ENCODE measurements at regions not wholly inside any gene's neighbourhood (a gene's known extent, or its start where the extent isn't known, plus 50 kb on each side); places are given as distances from the start of the nearest gene placed in this dataset.

GRCh38 chr5:16392718-16393117, 72.9 kb downstream of the ZNF622 start:
- H3K4me3 ChIP-seq (ENCODE audit: low read depth, low read length) = no peak overlapping the region
- no peaks in the 10 kb centered on the region for H3K9me3 ChIP-seq (ENCODE audit: control insufficient read depth, insufficient read depth, low read length)
- no peaks in the 10 kb centered on the region for H3K27me3 ChIP-seq (ENCODE audit: control insufficient read depth, insufficient read depth, low read length)
- H3K36me3 ChIP-seq (ENCODE audit: control insufficient read depth, insufficient read depth, low read length) = no peaks in the 10 kb centered on the region
- peak overlapping the region; percentile 61 for H3K27ac ChIP-seq (ENCODE audit: low read depth, low read length)
- peaks cover 11% of the 10 kb centered on the region; the same call in 1 of the 2 replicates for H3K4me1 ChIP-seq (ENCODE audit: control insufficient read depth, insufficient read depth, low read length)
- H3K9ac ChIP-seq (ENCODE audit: low read depth, low read length) = no peak overlapping the region

GRCh38 chr5:16391858-16392649, 73.5 kb downstream of the ZNF622 start:
- H3K27me3 ChIP-seq (ENCODE audit: control insufficient read depth, insufficient read depth, low read length) = no peaks in the 10 kb centered on the region
- no peak overlapping the region for H3K4me3 ChIP-seq (ENCODE audit: low read depth, low read length)
- H3K9me3 ChIP-seq (ENCODE audit: control insufficient read depth, insufficient read depth, low read length) = no peaks in the 10 kb centered on the region
- H3K27ac ChIP-seq (ENCODE audit: low read depth, low read length) = peak overlapping the region; percentile 41
- H3K36me3 ChIP-seq (ENCODE audit: control insufficient read depth, insufficient read depth, low read length) = no peaks in the 10 kb centered on the region
- peaks cover 11% of the 10 kb centered on the region; the same call in 1 of the 2 replicates for H3K4me1 ChIP-seq (ENCODE audit: control insufficient read depth, insufficient read depth, low read length)
- no peak overlapping the region for H3K9ac ChIP-seq (ENCODE audit: low read depth, low read length)

DNA sequence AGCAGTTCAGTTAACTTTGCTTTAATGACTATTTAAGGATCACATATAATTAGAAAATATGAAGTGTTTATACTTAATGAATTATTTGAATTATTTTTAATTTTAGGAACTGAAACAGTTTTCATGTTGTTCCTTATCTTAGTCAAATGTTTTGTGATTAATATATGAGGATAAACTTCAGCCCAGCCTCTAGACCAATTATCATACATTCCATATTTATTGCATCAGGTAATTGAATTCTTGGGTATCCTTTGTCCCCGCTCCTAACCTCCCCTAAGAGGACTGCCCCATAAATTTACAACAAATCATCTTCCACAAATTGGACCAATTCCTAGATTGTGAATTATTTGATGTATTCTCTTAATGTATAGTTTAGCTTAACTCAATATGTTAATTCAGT, 74.8 kb downstream of the ZNF622 start:
- no peak overlapping the region for H3K9ac ChIP-seq (ENCODE audit: low read depth, low read length)
- H3K4me3 ChIP-seq (ENCODE audit: low read depth, low read length) = no peak overlapping the region
- H3K9me3 ChIP-seq (ENCODE audit: control insufficient read depth, insufficient read depth, low read length) = no peaks in the 10 kb centered on the region
- no peaks in the 10 kb centered on the region for H3K36me3 ChIP-seq (ENCODE audit: control insufficient read depth, insufficient read depth, low read length)
- H3K27me3 ChIP-seq (ENCODE audit: control insufficient read depth, insufficient read depth, low read length) = no peaks in the 10 kb centered on the region
- H3K27ac ChIP-seq (ENCODE audit: low read depth, low read length) = no peak overlapping the region
- peaks cover 11% of the 10 kb centered on the region; the same call in 1 of the 2 replicates for H3K4me1 ChIP-seq (ENCODE audit: control insufficient read depth, insufficient read depth, low read length)

DNA sequence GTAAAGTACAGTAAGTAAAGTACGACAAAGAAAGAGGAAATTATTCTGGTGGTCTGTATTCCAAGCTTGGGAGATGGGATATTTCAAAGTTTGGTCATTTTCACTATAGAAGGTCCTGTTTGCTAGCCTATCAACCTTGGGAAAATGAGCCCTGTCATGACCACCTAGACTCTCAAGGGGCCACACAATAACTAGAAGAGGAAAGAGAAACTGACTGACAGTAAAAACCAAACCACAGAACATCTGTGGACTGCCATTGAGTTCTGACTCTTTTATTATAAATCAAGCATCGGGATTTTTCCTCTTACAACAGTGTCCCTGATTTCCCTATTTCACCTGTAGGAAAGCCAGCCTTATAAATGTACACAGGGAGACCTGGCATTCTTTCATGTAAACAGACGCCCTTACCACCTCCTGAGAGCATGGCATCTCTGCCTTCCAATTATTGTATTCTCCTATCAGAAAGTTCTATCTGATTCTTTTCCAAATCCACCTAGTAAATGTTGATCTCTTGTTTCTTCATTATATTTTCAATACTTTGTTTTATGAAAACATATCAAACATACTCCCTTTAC, 80.0 kb downstream of the ZNF622 start:
- Histone ChIP-seq H3K9ac (ENCODE audit: low read depth, low read length) (no peak overlapping the region), H3K9me3 (ENCODE audit: control insufficient read depth, insufficient read depth, low read length) (no peaks in the 10 kb centered on the region), H3K4me1 (ENCODE audit: control insufficient read depth, insufficient read depth, low read length) (no peaks in the 10 kb centered on the region), H3K36me3 (ENCODE audit: control insufficient read depth, insufficient read depth, low read length) (no peaks in the 10 kb centered on the region), H3K27me3 (ENCODE audit: control insufficient read depth, insufficient read depth, low read length) (no peaks in the 10 kb centered on the region), H3K4me3 (ENCODE audit: low read depth, low read length) (no peak overlapping the region), H3K27ac (ENCODE audit: low read depth, low read length) (no peak overlapping the region)

DNA sequence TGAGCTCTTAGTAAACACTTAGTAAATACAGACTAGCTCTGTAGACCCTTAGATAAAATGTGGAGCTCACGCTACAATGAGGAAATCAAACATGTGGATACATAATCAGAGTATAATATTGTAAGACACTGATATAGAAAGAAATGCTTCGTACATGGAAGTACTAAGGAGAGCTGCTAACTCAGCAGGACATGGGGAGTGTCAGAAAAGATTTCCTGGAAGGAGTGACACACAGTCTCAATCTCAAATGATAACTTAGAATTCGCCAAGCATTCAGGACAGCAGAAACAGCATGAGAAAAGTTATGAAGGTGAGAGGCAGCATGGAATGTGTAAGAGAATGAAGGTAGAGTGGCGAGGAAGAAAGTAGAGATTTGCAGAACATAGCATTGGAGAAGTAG, 80.8 kb downstream of the ZNF622 start:
- Histone ChIP-seq H3K27me3 (ENCODE audit: control insufficient read depth, insufficient read depth, low read length) (no peaks in the 10 kb centered on the region), H3K4me3 (ENCODE audit: low read depth, low read length) (no peak overlapping the region), H3K27ac (ENCODE audit: low read depth, low read length) (no peak overlapping the region), H3K36me3 (ENCODE audit: control insufficient read depth, insufficient read depth, low read length) (no peaks in the 10 kb centered on the region), H3K4me1 (ENCODE audit: control insufficient read depth, insufficient read depth, low read length) (no peaks in the 10 kb centered on the region), H3K9me3 (ENCODE audit: control insufficient read depth, insufficient read depth, low read length) (no peaks in the 10 kb centered on the region), H3K9ac (ENCODE audit: low read depth, low read length) (no peak overlapping the region)

DNA sequence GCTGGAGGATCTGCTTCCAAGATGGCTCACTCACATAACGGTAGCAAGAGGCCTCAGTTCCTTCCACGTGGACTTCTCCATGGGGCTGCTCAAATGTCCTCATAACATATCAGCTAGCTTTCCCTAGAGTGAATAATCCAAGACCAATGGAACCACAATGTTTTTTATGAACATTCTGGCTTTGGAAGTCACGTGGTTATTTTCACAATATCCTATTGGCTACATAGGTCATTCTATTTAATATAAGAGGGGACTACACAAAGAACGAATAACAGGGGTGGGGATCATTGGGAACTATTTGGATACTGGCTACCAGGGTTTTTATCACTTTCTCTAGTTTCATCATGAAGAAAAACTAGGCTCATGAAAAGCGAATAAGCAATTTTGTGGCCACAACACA, 81.4 kb downstream of the ZNF622 start:
- Histone ChIP-seq H3K9ac (ENCODE audit: low read depth, low read length) (no peak overlapping the region), H3K9me3 (ENCODE audit: control insufficient read depth, insufficient read depth, low read length) (no peaks in the 10 kb centered on the region), H3K4me3 (ENCODE audit: low read depth, low read length) (no peak overlapping the region), H3K27ac (ENCODE audit: low read depth, low read length) (no peak overlapping the region), H3K36me3 (ENCODE audit: control insufficient read depth, insufficient read depth, low read length) (no peaks in the 10 kb centered on the region), H3K27me3 (ENCODE audit: control insufficient read depth, insufficient read depth, low read length) (no peaks in the 10 kb centered on the region), H3K4me1 (ENCODE audit: control insufficient read depth, insufficient read depth, low read length) (no peaks in the 10 kb centered on the region)

- no peaks in the 10 kb centered on the region for H3K4me1 ChIP-seq (ENCODE audit: control insufficient read depth, insufficient read depth, low read length)
- H3K9ac ChIP-seq (ENCODE audit: low read depth, low read length) = no peak overlapping the region
- H3K27me3 ChIP-seq (ENCODE audit: control insufficient read depth, insufficient read depth, low read length) = no peaks in the 10 kb centered on the region
- H3K4me3 ChIP-seq (ENCODE audit: low read depth, low read length) = no peak overlapping the region
- H3K27ac ChIP-seq (ENCODE audit: low read depth, low read length) = no peak overlapping the region
- H3K36me3 ChIP-seq (ENCODE audit: control insufficient read depth, insufficient read depth, low read length) = no peaks in the 10 kb centered on the region
- H3K9me3 ChIP-seq (ENCODE audit: control insufficient read depth, insufficient read depth, low read length) = no peaks in the 10 kb centered on the region
Observed at GRCh38 chr5:16383544-16384052, 82.0 kb downstream of the ZNF622 start.

GRCh38 chr5:16382047-16382446, 83.6 kb downstream of the ZNF622 start:
- no peaks in the 10 kb centered on the region for H3K4me1 ChIP-seq (ENCODE audit: control insufficient read depth, insufficient read depth, low read length)
- no peaks in the 10 kb centered on the region for H3K27me3 ChIP-seq (ENCODE audit: control insufficient read depth, insufficient read depth, low read length)
- no peak overlapping the region for H3K27ac ChIP-seq (ENCODE audit: low read depth, low read length)
- H3K36me3 ChIP-seq (ENCODE audit: control insufficient read depth, insufficient read depth, low read length) = no peaks in the 10 kb centered on the region
- H3K9me3 ChIP-seq (ENCODE audit: control insufficient read depth, insufficient read depth, low read length) = no peaks in the 10 kb centered on the region
- no peak overlapping the region for H3K9ac ChIP-seq (ENCODE audit: low read depth, low read length)
- no peak overlapping the region for H3K4me3 ChIP-seq (ENCODE audit: low read depth, low read length)

- Histone ChIP-seq H3K4me3 (ENCODE audit: low read depth, low read length) (no peak overlapping the region), H3K27ac (ENCODE audit: low read depth, low read length) (no peak overlapping the region), H3K9me3 (ENCODE audit: control insufficient read depth, insufficient read depth, low read length) (no peaks in the 10 kb centered on the region), H3K9ac (ENCODE audit: low read depth, low read length) (no peak overlapping the region), H3K27me3 (ENCODE audit: control insufficient read depth, insufficient read depth, low read length) (no peaks in the 10 kb centered on the region), H3K4me1 (ENCODE audit: control insufficient read depth, insufficient read depth, low read length) (no peaks in the 10 kb centered on the region), H3K36me3 (ENCODE audit: control insufficient read depth, insufficient read depth, low read length) (no peaks in the 10 kb centered on the region)
Observed at GRCh38 chr5:16378762-16379161, 86.8 kb downstream of the ZNF622 start.

DNA sequence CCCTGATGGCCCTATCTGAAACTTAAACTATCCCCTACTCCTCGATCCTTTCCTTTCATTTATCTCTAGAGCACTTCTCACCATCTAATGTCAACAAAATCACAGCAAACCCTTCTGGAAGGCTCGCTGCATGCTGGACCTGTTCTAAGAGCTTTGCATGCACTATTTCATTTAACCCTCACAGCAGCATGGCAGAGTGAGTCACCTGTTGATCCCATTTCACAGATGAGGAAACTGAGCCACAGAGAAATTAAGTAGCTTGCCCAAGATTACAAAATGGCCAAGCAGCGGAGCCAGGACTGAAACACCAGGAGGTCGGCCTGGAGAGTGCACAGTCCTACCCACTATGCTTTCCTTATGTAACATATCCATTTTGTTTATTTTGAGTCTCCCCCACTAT, 93.1 kb downstream of the ZNF622 start:
- Histone ChIP-seq H3K9ac (ENCODE audit: low read depth, low read length) (no peak overlapping the region), H3K4me1 (ENCODE audit: control insufficient read depth, insufficient read depth, low read length) (no peaks in the 10 kb centered on the region), H3K27ac (ENCODE audit: low read depth, low read length) (no peak overlapping the region), H3K4me3 (ENCODE audit: low read depth, low read length) (no peak overlapping the region), H3K36me3 (ENCODE audit: control insufficient read depth, insufficient read depth, low read length) (no peaks in the 10 kb centered on the region), H3K27me3 (ENCODE audit: control insufficient read depth, insufficient read depth, low read length) (no peaks in the 10 kb centered on the region), H3K9me3 (ENCODE audit: control insufficient read depth, insufficient read depth, low read length) (no peaks in the 10 kb centered on the region)

GRCh38 chr5:16366491-16366890, 99.1 kb downstream of the ZNF622 start:
- Histone ChIP-seq H3K9me3 (ENCODE audit: control insufficient read depth, insufficient read depth, low read length) (no peaks in the 10 kb centered on the region), H3K36me3 (ENCODE audit: control insufficient read depth, insufficient read depth, low read length) (no peaks in the 10 kb centered on the region), H3K4me3 (ENCODE audit: low read depth, low read length) (no peak overlapping the region), H3K4me1 (ENCODE audit: control insufficient read depth, insufficient read depth, low read length) (no peaks in the 10 kb centered on the region), H3K9ac (ENCODE audit: low read depth, low read length) (no peak overlapping the region), H3K27me3 (ENCODE audit: control insufficient read depth, insufficient read depth, low read length) (no peaks in the 10 kb centered on the region), H3K27ac (ENCODE audit: low read depth, low read length) (no peak overlapping the region)

Data from HUES48 (cell line).